Activated B cell treated with CpG ODN at 0.5 μM for 24 hours (primary cell): ENCODE measurements at regions not wholly inside any gene's neighbourhood (a gene's known extent, or its start where the extent isn't known, plus 50 kb on each side); places are given as distances from the start of the nearest gene placed in this dataset.

Experiments used
- ATAC-seq: fragments of 200-7000 bp; cut with Tn5 transposase; one replicate; pipeline ENCODE4 v1.10.0; 2021; ENCODE audit warnings: low read depth, mild to moderate bottlenecking, moderate library complexity
- CTCF ChIA-PET: fragments of 350-600 bp; sonication (Branson Sonifier 250); formaldehyde crosslinking; loops from one replicate; lab custom pipeline; 2021; ENCODE audit warnings: antibody characterized with exemption; lab: Charles Lee
- POLR2A ChIA-PET: fragments of 350-600 bp; sonication (Branson Sonifier 250); formaldehyde crosslinking; loops from one replicate; lab custom pipeline; 2021; ENCODE audit warnings: antibody characterized with exemption; lab: Charles Lee
- DNase-seq: peaks from one replicate; pipeline ENCODE4 v3.0.0; 2022
- H3K27ac Mint-ChIP-seq: one replicate; pipeline ENCODE4 v1.8.0; 2020; ENCODE audit warnings: mixed read lengths
- H3K27me3 Mint-ChIP-seq: one replicate; pipeline ENCODE4 v1.8.0; 2021; ENCODE audit warnings: mixed read lengths
- H3K36me3 Mint-ChIP-seq: one replicate; pipeline ENCODE4 v1.8.0; 2021; ENCODE audit warnings: low read depth, mixed read lengths
- H3K4me1 Mint-ChIP-seq: one replicate; pipeline ENCODE4 v1.8.0; 2021; ENCODE audit warnings: mixed read lengths
- H3K4me3 Mint-ChIP-seq: one replicate; pipeline ENCODE4 v1.8.0; 2020; ENCODE audit warnings: mild to moderate bottlenecking, mixed read lengths
- H3K9me3 Mint-ChIP-seq: one replicate; pipeline ENCODE4 v1.8.0; 2020; ENCODE audit warnings: mixed read lengths
- intact Hi-C: fragments of 100-400 bp; cut with micrococcal nuclease; formaldehyde crosslinking; loops from one replicate; pipeline ENCODE4 v1.15.1; 2024
- TF ChIP-seq, protein P1 (sequence below): fragments of 200-600 bp; IDR thresholded peaks from one replicate; pipeline ENCODE4 v1.8.0; 2022; ENCODE audit warnings: antibody characterized with exemption, mild to moderate bottlenecking

DNA sequence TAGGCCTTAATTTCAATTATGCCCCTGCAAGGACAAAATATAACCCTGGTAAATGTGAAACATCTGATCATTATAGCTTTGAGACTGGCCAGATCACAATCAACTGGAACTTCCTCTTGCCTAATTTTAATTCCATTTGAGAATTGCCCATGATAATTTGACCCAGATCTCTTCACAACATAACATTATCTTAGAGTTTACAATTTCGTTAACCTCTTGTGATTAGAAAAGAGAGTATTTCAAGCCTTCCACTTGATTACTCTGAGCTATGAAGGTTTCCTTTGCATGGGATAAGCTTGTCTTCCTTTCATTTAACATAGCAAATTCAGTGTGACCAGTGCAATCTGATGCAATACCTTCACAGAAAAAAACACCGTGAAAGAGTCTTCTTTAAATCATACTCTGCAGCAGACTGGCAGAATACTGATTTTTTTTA is 143.6 kb downstream of the DUSP6 start:
- Mint-ChIP-seq H3K4me1 (peaks cover 8% of the 10 kb centered on the region), H3K27me3 (peaks cover 6% of the 10 kb centered on the region), H3K4me3 (no peak overlapping the region), H3K36me3 (no peaks in the 10 kb centered on the region), H3K9me3 (no peaks in the 10 kb centered on the region), H3K27ac (no peak overlapping the region)
- TF ChIP-seq, protein P1, sequence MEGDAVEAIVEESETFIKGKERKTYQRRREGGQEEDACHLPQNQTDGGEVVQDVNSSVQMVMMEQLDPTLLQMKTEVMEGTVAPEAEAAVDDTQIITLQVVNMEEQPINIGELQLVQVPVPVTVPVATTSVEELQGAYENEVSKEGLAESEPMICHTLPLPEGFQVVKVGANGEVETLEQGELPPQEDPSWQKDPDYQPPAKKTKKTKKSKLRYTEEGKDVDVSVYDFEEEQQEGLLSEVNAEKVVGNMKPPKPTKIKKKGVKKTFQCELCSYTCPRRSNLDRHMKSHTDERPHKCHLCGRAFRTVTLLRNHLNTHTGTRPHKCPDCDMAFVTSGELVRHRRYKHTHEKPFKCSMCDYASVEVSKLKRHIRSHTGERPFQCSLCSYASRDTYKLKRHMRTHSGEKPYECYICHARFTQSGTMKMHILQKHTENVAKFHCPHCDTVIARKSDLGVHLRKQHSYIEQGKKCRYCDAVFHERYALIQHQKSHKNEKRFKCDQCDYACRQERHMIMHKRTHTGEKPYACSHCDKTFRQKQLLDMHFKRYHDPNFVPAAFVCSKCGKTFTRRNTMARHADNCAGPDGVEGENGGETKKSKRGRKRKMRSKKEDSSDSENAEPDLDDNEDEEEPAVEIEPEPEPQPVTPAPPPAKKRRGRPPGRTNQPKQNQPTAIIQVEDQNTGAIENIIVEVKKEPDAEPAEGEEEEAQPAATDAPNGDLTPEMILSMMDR = no peak
- POLR2A ChIA-PET = no interaction called here
- intact Hi-C loops = no loop called here
- CTCF ChIA-PET = no interaction called here
- DNase-seq (no peak), ATAC-seq (no peak)

DNA sequence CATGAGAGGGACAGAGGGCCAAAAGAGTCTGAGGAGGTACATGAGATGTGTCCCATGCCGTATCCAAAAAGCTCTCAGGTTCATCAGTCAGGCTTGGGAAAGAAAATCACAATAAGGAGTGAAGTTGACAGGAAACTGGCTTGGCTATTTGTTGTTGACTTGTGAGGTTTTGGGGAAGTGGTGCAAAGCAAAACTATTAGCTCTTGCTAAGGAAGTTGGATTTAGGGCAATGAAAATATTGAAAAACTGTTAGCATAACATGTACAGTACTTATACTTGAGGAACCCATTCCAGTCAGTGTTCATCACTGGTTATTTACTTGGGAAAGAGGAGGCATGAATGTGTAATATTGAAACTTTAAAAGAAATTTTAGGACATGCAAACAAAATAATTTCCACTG is 145.9 kb downstream of the DUSP6 start:
- ChIA-PET CTCF (no interaction called here), POLR2A (no interaction called here)
- intact Hi-C loops = no loop called here
- peaks cover 8% of the 10 kb centered on the region for H3K4me1 Mint-ChIP-seq
- peaks cover 10% of the 10 kb centered on the region for H3K27me3 Mint-ChIP-seq
- no peak for DNase-seq
- ATAC-seq = no peak
- no peak overlapping the region for H3K4me3 Mint-ChIP-seq
- H3K36me3 Mint-ChIP-seq = no peaks in the 10 kb centered on the region
- TF ChIP-seq, protein P1 = no peak
- no peaks in the 10 kb centered on the region for H3K9me3 Mint-ChIP-seq
- H3K27ac Mint-ChIP-seq = no peak overlapping the region

DNA sequence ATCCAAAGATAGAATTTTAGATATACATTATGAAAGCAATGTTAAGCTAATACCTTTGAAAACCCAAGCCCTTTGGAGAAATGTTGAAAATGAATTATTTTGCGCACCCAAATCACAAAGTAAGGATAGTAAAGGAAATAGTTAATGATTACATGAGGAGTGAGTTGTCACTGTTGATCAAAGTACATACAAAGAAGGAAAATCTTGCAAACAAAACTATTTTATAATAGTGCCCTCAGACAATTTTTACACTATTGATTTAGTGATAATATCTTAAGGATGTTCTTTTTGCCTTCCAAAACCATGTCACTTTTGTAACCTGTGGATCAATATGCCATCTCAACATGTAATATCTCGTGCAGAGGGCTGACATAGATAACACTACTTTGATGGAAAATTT is 146.8 kb downstream of the DUSP6 start:
- Mint-ChIP-seq H3K4me3 (no peak overlapping the region), H3K36me3 (no peaks in the 10 kb centered on the region), H3K27ac (no peak overlapping the region), H3K27me3 (peaks cover 10% of the 10 kb centered on the region), H3K9me3 (no peaks in the 10 kb centered on the region), H3K4me1 (peaks cover 9% of the 10 kb centered on the region)
- ATAC-seq (no peak), DNase-seq (no peak)
- TF ChIP-seq, protein P1 = no peak
- intact Hi-C loops = no loop called here
- CTCF ChIA-PET = interaction anchor here (0.6 kb wide), 1 partner anchor 256 kb away, joined by 3 read pairs; no protein-coding TSS in a partner anchor
- POLR2A ChIA-PET = no interaction called here

DNA sequence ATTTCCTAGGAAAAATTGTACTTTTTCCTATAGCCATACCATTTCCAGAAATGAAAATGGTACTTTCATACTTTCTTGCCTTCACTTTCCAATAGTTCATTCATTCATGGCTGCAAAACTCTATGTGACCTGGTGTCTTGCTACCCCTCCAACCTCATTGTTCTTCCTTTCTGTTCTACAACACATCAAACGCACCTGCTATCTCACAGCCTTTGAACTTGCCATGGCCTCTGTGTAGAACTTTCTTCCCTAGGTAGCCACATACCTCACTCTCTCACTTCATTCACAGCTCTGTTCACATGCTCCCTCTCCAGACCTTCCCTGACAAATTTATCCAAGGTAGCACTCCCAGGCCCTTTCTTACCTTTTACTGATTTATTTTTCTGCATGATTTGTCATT is 149.2 kb downstream of the DUSP6 start:
- ChIA-PET POLR2A (no interaction called here), CTCF (no interaction called here)
- Mint-ChIP-seq H3K4me1 (peaks cover 14% of the 10 kb centered on the region), H3K36me3 (no peaks in the 10 kb centered on the region), H3K9me3 (no peaks in the 10 kb centered on the region), H3K27me3 (peaks cover 10% of the 10 kb centered on the region), H3K4me3 (no peak overlapping the region), H3K27ac (no peak overlapping the region)
- intact Hi-C loops = no loop called here
- ATAC-seq = no peak
- DNase-seq = no peak
- TF ChIP-seq, protein P1 = no peak

DNA sequence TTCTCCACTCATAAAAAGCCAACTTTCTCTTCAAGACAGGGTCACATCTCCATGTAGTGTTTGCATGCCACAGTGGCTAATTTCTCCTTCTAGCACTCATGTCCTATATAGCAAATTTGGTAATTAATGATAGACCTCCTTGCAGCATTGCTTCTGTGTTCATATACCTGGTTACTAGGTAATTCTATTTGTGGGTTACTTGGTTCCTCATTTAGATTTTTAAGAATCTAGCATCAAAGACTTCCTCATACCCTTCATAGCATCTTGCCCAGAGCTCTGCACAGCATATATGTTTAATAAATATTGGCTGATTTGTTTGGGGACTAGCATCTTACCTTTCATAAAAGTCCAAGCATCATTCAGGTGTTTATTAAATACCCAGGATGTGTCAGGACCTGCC is 152.1 kb downstream of the DUSP6 start:
- ChIA-PET POLR2A (no interaction called here), CTCF (no interaction called here)
- Mint-ChIP-seq H3K4me3 (no peak overlapping the region), H3K36me3 (no peaks in the 10 kb centered on the region), H3K4me1 (peaks cover 6% of the 10 kb centered on the region), H3K9me3 (no peaks in the 10 kb centered on the region), H3K27me3 (peaks cover 10% of the 10 kb centered on the region), H3K27ac (no peak overlapping the region)
- DNase-seq (no peak), ATAC-seq (no peak)
- intact Hi-C loops = no loop called here
- TF ChIP-seq, protein P1 = no peak
